GM12872 (cell line): ENCODE measurements at regions not wholly inside any gene's neighbourhood (a gene's known extent, or its start where the extent isn't known, plus 50 kb on each side); places are given as distances from the start of the nearest gene placed in this dataset.

ENCODE experiments used
- CTCF ChIP-seq: IDR thresholded peaks from 3 replicates; pipeline ENCODE4 v1.5.1; 2011; ENCODE audit warnings: low read depth, mild to moderate bottlenecking, low read length, moderate library complexity; ENCODE audit not compliant: insufficient read depth

- TF ChIP-seq CTCF: no peak
Observed at GRCh38 chr2:33786881-33787280, 187.8 kb upstream of the FAM98A start.

GRCh38 chr2:33785201-33786106, 186.4 kb upstream of the FAM98A start:
- TF ChIP-seq CTCF: no peak

GRCh38 chr2:33784488-33784887, 185.4 kb upstream of the FAM98A start:
- TF ChIP-seq CTCF: no peak

GRCh38 chr2:33782395-33783230, 183.5 kb upstream of the FAM98A start:
- TF ChIP-seq CTCF: no peak

- TF ChIP-seq CTCF: no peak
Observed at GRCh38 chr2:33777786-33778185, 178.7 kb upstream of the FAM98A start.

GRCh38 chr2:33775306-33775705, 176.2 kb upstream of the FAM98A start:
- TF ChIP-seq CTCF: no peak

GRCh38 chr2:33770023-33770422, 170.9 kb upstream of the FAM98A start:
- no peak for TF ChIP-seq CTCF
